ENCODE measurements at regions not wholly inside any gene's neighbourhood (a gene's known extent, or its start where the extent isn't known, plus 50 kb on each side); places are given as distances from the start of the nearest gene placed in this dataset.
"Not testable (repeated sequence)": the region's sequence is repeated elsewhere in the genome, so short reads cannot be mapped to it uniquely, and the experiment has no call there.

- no peaks in the 10 kb centered on the region for H3K4me1 ChIP-seq (ENCODE audit: insufficient read depth)
- H3K36me3 Mint-ChIP-seq (ENCODE audit: low read depth) = no peaks in the 10 kb centered on the region
- no peak for ATAC-seq
- no peak overlapping the region for H3K27ac Mint-ChIP-seq
- no peaks in the 10 kb centered on the region for H3K36me3 ChIP-seq (ENCODE audit: insufficient read depth)
- H3K79me2 ChIP-seq (replicated peaks; ENCODE audit: insufficient read depth) = no peaks in the 10 kb centered on the region
- H3K4me3 Mint-ChIP-seq = no peak overlapping the region
- H3F3A ChIP-seq (replicated peaks; ENCODE audit: low read depth) = no peaks in the 10 kb centered on the region
- no peaks in the 10 kb centered on the region for H3K27me3 ChIP-seq (ENCODE audit: insufficient read depth)
- TF ChIP-seq JUNB (IDR thresholded peaks at IDR 0.05; ENCODE audit: unreplicated experiment) (no peak), CTCF (conservative IDR thresholded peaks at IDR 0.05; ENCODE audit: low read depth in 2 of 2) (no peak), REST (IDR thresholded peaks at IDR 0.05; ENCODE audit: unreplicated experiment) (no peak)
- H3K4me1 Mint-ChIP-seq = no peaks in the 10 kb centered on the region
- H3K27me3 Mint-ChIP-seq (ENCODE audit: insufficient read depth, low read depth, poor library complexity) = no peaks in the 10 kb centered on the region
- no peak overlapping the region for H3K27ac ChIP-seq (ENCODE audit: low read depth)
- no peak overlapping the region for H3K4me2 ChIP-seq
- no peaks in the 10 kb centered on the region for H4K20me1 ChIP-seq (replicated peaks; ENCODE audit: insufficient read depth)
- no peak overlapping the region for H2AFZ ChIP-seq
- no peaks in the 10 kb centered on the region for H3K9me3 Mint-ChIP-seq
- no peak overlapping the region for H3K4me3 ChIP-seq
- no peaks in the 10 kb centered on the region for H3K9me2 ChIP-seq (ENCODE audit: insufficient read depth)
- no peak for DNase-seq (ENCODE audit: low spot score)
Measured at GRCh38 chr7:46600340-46600739, 679.3 kb upstream of the IGFBP3 start.

- H3K9me3 Mint-ChIP-seq; H3K27ac ChIP-seq (ENCODE audit: low read depth); DNase-seq (ENCODE audit: low spot score); H4K20me1 ChIP-seq (replicated peaks; ENCODE audit: insufficient read depth); H3K27me3 ChIP-seq (ENCODE audit: insufficient read depth); H3K36me3 Mint-ChIP-seq (ENCODE audit: low read depth); H3K36me3 ChIP-seq (ENCODE audit: insufficient read depth); ATAC-seq; H3K4me3 Mint-ChIP-seq; H3K9me2 ChIP-seq (ENCODE audit: insufficient read depth); H3K27ac Mint-ChIP-seq; H3K4me1 Mint-ChIP-seq; H3K4me1 ChIP-seq (ENCODE audit: insufficient read depth); H3K79me2 ChIP-seq (replicated peaks; ENCODE audit: insufficient read depth); H2AFZ ChIP-seq; H3K4me2 ChIP-seq; H3F3A ChIP-seq (replicated peaks; ENCODE audit: low read depth); H3K4me3 ChIP-seq; H3K27me3 Mint-ChIP-seq (ENCODE audit: insufficient read depth, low read depth, poor library complexity): not testable (repeated sequence)
Measured at GRCh38 chr7:46594831-46595230, 673.8 kb upstream of the IGFBP3 start.
